A673 (cell line): ENCODE measurements at regions not wholly inside any gene's neighbourhood (a gene's known extent, or its start where the extent isn't known, plus 50 kb on each side); places are given as distances from the start of the nearest gene placed in this dataset.

ENCODE experiments used
- BruUV-seq: library from RNA; stranded (reverse); fragments of 400-500 nt; replicated peaks from 2 replicates; lab custom pipeline; 2021; lab: Mats Ljungman, UMichigan
- CTCF ChIA-PET: fragments of 300-600 bp; sonication (Branson Sonifier 250); formaldehyde crosslinking; loops from one replicate; lab custom pipeline; 2022; ENCODE audit warnings: antibody characterized with exemption; lab: Charles Lee
- POLR2A ChIA-PET: fragments of 300-600 bp; sonication (Branson Sonifier 250); formaldehyde crosslinking; loops from one replicate; lab custom pipeline; 2022; ENCODE audit warnings: antibody characterized with exemption; ENCODE audit not compliant: low non-redundant PET; lab: Charles Lee
- DNase-seq: peaks from one replicate; pipeline ENCODE4 v3.0.0-alpha.2; 2015; ENCODE audit warnings: low spot score
- H3K27ac ChIP-seq: fragments of 200-600 bp; sonication (generic); 2 replicates; pipeline ENCODE4 v1.5.1; 2016; ENCODE audit warnings: mixed run types, low read depth, mild to moderate bottlenecking, mixed read lengths, antibody characterized with exemption, low read length; ENCODE audit not compliant: poor library complexity, severe bottlenecking
- H3K27me3 ChIP-seq: fragments of 200-600 bp; sonication (generic); replicated peaks from 2 replicates; pipeline ENCODE4 v1.6.1; 2017; ENCODE audit warnings: mixed run types, low read depth, mild to moderate bottlenecking, mixed read lengths, antibody characterized with exemption, low read length; ENCODE audit not compliant: insufficient read depth, poor library complexity
- H3K36me3 ChIP-seq: fragments of 200-600 bp; sonication (generic); 2 replicates; pipeline ENCODE4 v1.6.1; 2016; ENCODE audit warnings: mixed run types, mild to moderate bottlenecking, mixed read lengths, antibody characterized with exemption, low read length; ENCODE audit not compliant: insufficient read depth, poor library complexity, severe bottlenecking
- H3K4me1 ChIP-seq: fragments of 200-600 bp; sonication (generic); 2 replicates; pipeline ENCODE4 v1.6.1; 2017; ENCODE audit warnings: mixed run types, mild to moderate bottlenecking, mixed read lengths, antibody characterized with exemption, low read length; ENCODE audit not compliant: insufficient read depth, poor library complexity, severe bottlenecking
- H3K4me3 ChIP-seq: fragments of 200-600 bp; sonication (generic); 2 replicates; pipeline ENCODE4 v1.5.1; 2016; ENCODE audit warnings: low read depth, mixed run types, mild to moderate bottlenecking, mixed read lengths, low read length; ENCODE audit not compliant: poor library complexity, severe bottlenecking
- H3K9me3 ChIP-seq: fragments of 200-600 bp; sonication (generic); 2 replicates; pipeline ENCODE4 v1.6.1; 2016; ENCODE audit warnings: mixed run types, low read depth, mild to moderate bottlenecking, mixed read lengths, antibody characterized with exemption, low read length; ENCODE audit not compliant: poor library complexity, severe bottlenecking
- CTCF ChIP-seq: fragments of 300-800, 200-600 bp; sonication (generic); conservative IDR thresholded peaks from 2 replicates; pipeline ENCODE4 v1.5.1; 2017; ENCODE audit warnings: low read depth, mild to moderate bottlenecking, antibody characterized with exemption, low read length, moderate library complexity, mixed read lengths
- EZH2 ChIP-seq: fragments of 200-600 bp; sonication (generic); IDR thresholded peaks from 2 replicates; pipeline ENCODE4 v1.6.1; 2017; ENCODE audit warnings: borderline replicate concordance, low read depth, mild to moderate bottlenecking, mixed read lengths, antibody characterized with exemption, low read length; ENCODE audit not compliant: poor library complexity, severe bottlenecking
- intact Hi-C: fragments of 100-400 bp; cut with micrococcal nuclease; formaldehyde crosslinking; loops from one replicate; pipeline ENCODE4 v1.10.0; 2022; ENCODE audit not compliant: unreplicated experiment

GRCh38 chr9:32843295-32843694 is 60.0 kb downstream of the TMEM215 start:
- no peaks in the 10 kb centered on the region for H3K4me1 ChIP-seq
- no TSS peak for BruUV-seq
- H3K9me3 ChIP-seq: no peaks in the 10 kb centered on the region
- H3K27ac ChIP-seq: no peak overlapping the region
- CTCF ChIA-PET: no interaction called here
- H3K4me3 ChIP-seq: no peak overlapping the region
- no peak for DNase-seq
- no peaks in the 10 kb centered on the region for H3K27me3 ChIP-seq
- intact Hi-C loops: no loop called here
- TF ChIP-seq EZH2: no peak
- TF ChIP-seq CTCF: no peak
- POLR2A ChIA-PET: no interaction called here
- H3K36me3 ChIP-seq: no peaks in the 10 kb centered on the region

- no peak for DNase-seq
- H3K27me3 ChIP-seq: no peaks in the 10 kb centered on the region
- no peaks in the 10 kb centered on the region for H3K36me3 ChIP-seq
- POLR2A ChIA-PET: no interaction called here
- no peak overlapping the region for H3K4me3 ChIP-seq
- intact Hi-C loops: no loop called here
- H3K27ac ChIP-seq: no peak overlapping the region
- TF ChIP-seq EZH2 (no peak), CTCF (no peak)
- no peaks in the 10 kb centered on the region for H3K4me1 ChIP-seq
- no TSS peak for BruUV-seq
- no peaks in the 10 kb centered on the region for H3K9me3 ChIP-seq
- CTCF ChIA-PET: no interaction called here
These were observed 60.9 kb downstream of the TMEM215 start for GRCh38 chr9:32844259-32844658.

GRCh38 chr9:32854271-32854670 is 70.9 kb downstream of the TMEM215 start:
- Histone ChIP-seq H3K4me1 (no peaks in the 10 kb centered on the region), H3K36me3 (no peaks in the 10 kb centered on the region), H3K27me3 (peaks cover 14% of the 10 kb centered on the region), H3K4me3 (no peak overlapping the region), H3K9me3 (no peaks in the 10 kb centered on the region), H3K27ac (no peak overlapping the region)
- intact Hi-C loops: no loop called here
- BruUV-seq: no TSS peak
- DNase-seq: no peak
- ChIA-PET CTCF (no interaction called here), POLR2A (no interaction called here)
- TF ChIP-seq EZH2 (no peak), CTCF (no peak)
